GM23338 (cell line): ENCODE measurements at regions not wholly inside any gene's neighbourhood (a gene's known extent, or its start where the extent isn't known, plus 50 kb on each side); places are given as distances from the start of the nearest gene placed in this dataset.

Experiments
- ATAC-seq: fragments of 200-7000 bp; cut with Tn5 transposase; 3 replicates; pipeline ENCODE4 v1.9.1; 2020
- DNase-seq: peaks from one replicate; pipeline ENCODE4 v3.0.0-alpha.2; 2015; ENCODE audit warnings: low spot score
- H2AFZ ChIP-seq: fragments of 200-600 bp; sonication (generic); 2 replicates; pipeline ENCODE4 v1.8.0; 2016; ENCODE audit warnings: antibody characterized with exemption, mild to moderate bottlenecking, moderate library complexity
- H3F3A ChIP-seq: fragments of 200-600 bp; sonication (generic); replicated peaks from 2 replicates; pipeline ENCODE4 v1.8.0; 2017; ENCODE audit warnings: antibody characterized with exemption, mixed run types, low read depth
- H3K27ac ChIP-seq: fragments of 200-600 bp; sonication (generic); 2 replicates; pipeline ENCODE4 v1.6.1; 2016; ENCODE audit warnings: low read depth
- H3K27me3 ChIP-seq: fragments of 200-600 bp; sonication (generic); 2 replicates; pipeline ENCODE4 v1.8.0; 2016; ENCODE audit warnings: mild to moderate bottlenecking, mixed run types, moderate library complexity; ENCODE audit not compliant: insufficient read depth
- H3K36me3 ChIP-seq: fragments of 200-600 bp; sonication (generic); 2 replicates; pipeline ENCODE4 v1.8.0; 2016; ENCODE audit warnings: mild to moderate bottlenecking; ENCODE audit not compliant: insufficient read depth
- H3K4me1 ChIP-seq: fragments of 200-600 bp; sonication (generic); 2 replicates; pipeline ENCODE4 v1.8.0; 2016; ENCODE audit warnings: mild to moderate bottlenecking, moderate library complexity; ENCODE audit not compliant: insufficient read depth
- H3K4me2 ChIP-seq: fragments of 200-600 bp; sonication (generic); 2 replicates; pipeline ENCODE4 v1.7.1; 2017; ENCODE audit warnings: mixed run types
- H3K4me3 ChIP-seq: fragments of 200-600 bp; sonication (generic); 2 replicates; pipeline ENCODE4 v1.6.1; 2016; ENCODE audit warnings: mixed run types
- H3K79me2 ChIP-seq: fragments of 200-600 bp; sonication (generic); replicated peaks from 2 replicates; pipeline ENCODE4 v1.8.0; 2017; ENCODE audit warnings: mild to moderate bottlenecking; ENCODE audit not compliant: insufficient read depth
- H3K9me2 ChIP-seq: fragments of 200-600 bp; sonication (generic); 2 replicates; pipeline ENCODE4 v1.8.0; 2017; ENCODE audit not compliant: insufficient read depth
- H4K20me1 ChIP-seq: fragments of 200-600 bp; sonication (generic); replicated peaks from 2 replicates; pipeline ENCODE4 v1.8.0; 2017; ENCODE audit warnings: mild to moderate bottlenecking; ENCODE audit not compliant: insufficient read depth
- H3K27ac Mint-ChIP-seq: 2 replicates; pipeline ENCODE4 v1.8.0; 2020; ENCODE audit warnings: inconsistent platforms, mild to moderate bottlenecking, moderate library complexity, mixed read lengths
- H3K27me3 Mint-ChIP-seq: 3 replicates; pipeline ENCODE4 v1.8.0; 2022; ENCODE audit warnings: low read depth, mild to moderate bottlenecking, moderate library complexity, mixed read lengths, inconsistent platforms; ENCODE audit not compliant: insufficient read depth, poor library complexity
- H3K36me3 Mint-ChIP-seq: 3 replicates; pipeline ENCODE4 v1.8.0; 2021; ENCODE audit warnings: low read depth, mild to moderate bottlenecking, inconsistent platforms, moderate library complexity, mixed read lengths
- H3K4me1 Mint-ChIP-seq: 3 replicates; pipeline ENCODE4 v1.8.0; 2020; ENCODE audit warnings: mild to moderate bottlenecking, inconsistent platforms, mixed read lengths
- H3K4me3 Mint-ChIP-seq: 3 replicates; pipeline ENCODE4 v1.8.0; 2021; ENCODE audit warnings: moderate library complexity, mild to moderate bottlenecking, inconsistent platforms, mixed read lengths
- H3K9me3 Mint-ChIP-seq: 3 replicates; pipeline ENCODE4 v1.8.0; 2020; ENCODE audit warnings: moderate library complexity, mild to moderate bottlenecking, inconsistent platforms, mixed read lengths
- CREB1 ChIP-seq: fragments of 250-450 bp; sonication (Bioruptor Pico); IDR thresholded peaks from 2 replicates; pipeline ENCODE4 v1.5.0; 2020; ENCODE audit warnings: low read depth, mild to moderate bottlenecking, moderate library complexity
- EZH2 ChIP-seq: fragments of 200-600 bp; sonication (generic); IDR thresholded peaks from one replicate; pipeline ENCODE4 v1.8.0; 2017; ENCODE audit warnings: antibody characterized with exemption, mild to moderate bottlenecking, low read depth; ENCODE audit not compliant: unreplicated experiment
- EZH2phosphoT487 ChIP-seq: fragments of 200-600 bp; sonication (generic); IDR thresholded peaks from one replicate; pipeline ENCODE4 v1.8.1; 2018; ENCODE audit warnings: antibody characterized with exemption; ENCODE audit not compliant: unreplicated experiment
- JUNB ChIP-seq: IDR thresholded peaks from one replicate; pipeline ENCODE4 v1.6.1; 2016; ENCODE audit warnings: antibody characterized with exemption; ENCODE audit not compliant: unreplicated experiment
- NANOG ChIP-seq: IDR thresholded peaks from 2 replicates; pipeline ENCODE4 v1.6.1; 2016; ENCODE audit warnings: antibody characterized with exemption, borderline replicate concordance
- POLR2AphosphoS5 ChIP-seq: IDR thresholded peaks from 2 replicates; pipeline ENCODE4 v1.6.1; 2016; ENCODE audit warnings: antibody characterized with exemption, low read depth
- STAT1 ChIP-seq: IDR thresholded peaks from one replicate; pipeline ENCODE4 v1.6.1; 2016; ENCODE audit warnings: antibody characterized with exemption; ENCODE audit not compliant: unreplicated experiment
- ZNF114 ChIP-seq: fragments of 250-450 bp; sonication (Bioruptor Pico); IDR thresholded peaks from 2 replicates; pipeline ENCODE4 v1.5.0; 2020; ENCODE audit warnings: mild to moderate bottlenecking, moderate library complexity
- ZNF331 ChIP-seq: fragments of 250-450 bp; sonication (Bioruptor Pico); IDR thresholded peaks from 2 replicates; pipeline ENCODE4 v1.5.0; 2020; ENCODE audit warnings: low read depth, mild to moderate bottlenecking, moderate library complexity
- ZNF462 ChIP-seq: fragments of 250-450 bp; sonication (Bioruptor Pico); IDR thresholded peaks from 2 replicates; pipeline ENCODE4 v1.5.0; 2020; ENCODE audit warnings: mild to moderate bottlenecking, moderate library complexity
- TF ChIP-seq, protein P1 (sequence below): IDR thresholded peaks from 2 replicates; pipeline ENCODE4 v1.6.1; 2016; ENCODE audit warnings: antibody characterized with exemption
- TF ChIP-seq, protein P2 (sequence below), 2 experiments: fragments of 200-600 bp in 1 of 2; sonication (generic) in 1 of 2; conservative IDR thresholded peaks; 2 replicates each; pipeline versions ENCODE4 v1.5.1 to v1.6.1; 2016 to 2017; ENCODE audit warnings: antibody characterized with exemption in 2 of 2, low read depth in 2 of 2, mild to moderate bottlenecking in 2 of 2, moderate library complexity in 1 of 2
- TF ChIP-seq, protein P3 (sequence below): IDR thresholded peaks from one replicate; pipeline ENCODE4 v1.6.1; 2018; ENCODE audit warnings: antibody characterized with exemption; ENCODE audit not compliant: unreplicated experiment

DNA sequence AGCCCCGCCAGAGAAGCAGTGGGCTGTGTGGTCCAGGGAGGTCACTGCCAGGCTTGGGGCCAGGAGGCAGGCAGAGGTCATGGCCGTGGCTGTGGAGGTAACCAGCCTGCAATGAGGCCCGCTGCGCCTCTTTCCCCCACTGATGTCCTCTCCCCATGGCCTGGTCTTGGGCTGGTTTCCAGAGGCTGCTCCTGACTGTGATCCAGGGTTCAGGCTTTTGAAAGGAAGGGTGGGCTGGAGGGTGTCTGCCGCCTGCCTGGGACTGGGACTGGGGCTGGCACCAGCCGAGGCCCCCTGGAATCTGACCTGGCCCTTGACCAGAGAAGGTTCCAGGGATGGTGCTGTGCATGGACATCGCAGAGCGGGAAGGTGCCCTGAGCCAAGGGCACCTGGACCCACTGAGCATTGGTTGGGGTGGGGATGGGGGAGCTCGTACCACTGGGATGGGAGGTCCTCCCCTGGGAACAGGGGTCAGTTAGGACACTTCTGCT, 59.6 kb upstream of the THY1 start:
- TF ChIP-seq, protein P1, sequence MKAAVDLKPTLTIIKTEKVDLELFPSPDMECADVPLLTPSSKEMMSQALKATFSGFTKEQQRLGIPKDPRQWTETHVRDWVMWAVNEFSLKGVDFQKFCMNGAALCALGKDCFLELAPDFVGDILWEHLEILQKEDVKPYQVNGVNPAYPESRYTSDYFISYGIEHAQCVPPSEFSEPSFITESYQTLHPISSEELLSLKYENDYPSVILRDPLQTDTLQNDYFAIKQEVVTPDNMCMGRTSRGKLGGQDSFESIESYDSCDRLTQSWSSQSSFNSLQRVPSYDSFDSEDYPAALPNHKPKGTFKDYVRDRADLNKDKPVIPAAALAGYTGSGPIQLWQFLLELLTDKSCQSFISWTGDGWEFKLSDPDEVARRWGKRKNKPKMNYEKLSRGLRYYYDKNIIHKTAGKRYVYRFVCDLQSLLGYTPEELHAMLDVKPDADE: no peak
- no peak for TF ChIP-seq ZNF331 (CRISPR knock-in tag)
- TF ChIP-seq, protein P2, sequence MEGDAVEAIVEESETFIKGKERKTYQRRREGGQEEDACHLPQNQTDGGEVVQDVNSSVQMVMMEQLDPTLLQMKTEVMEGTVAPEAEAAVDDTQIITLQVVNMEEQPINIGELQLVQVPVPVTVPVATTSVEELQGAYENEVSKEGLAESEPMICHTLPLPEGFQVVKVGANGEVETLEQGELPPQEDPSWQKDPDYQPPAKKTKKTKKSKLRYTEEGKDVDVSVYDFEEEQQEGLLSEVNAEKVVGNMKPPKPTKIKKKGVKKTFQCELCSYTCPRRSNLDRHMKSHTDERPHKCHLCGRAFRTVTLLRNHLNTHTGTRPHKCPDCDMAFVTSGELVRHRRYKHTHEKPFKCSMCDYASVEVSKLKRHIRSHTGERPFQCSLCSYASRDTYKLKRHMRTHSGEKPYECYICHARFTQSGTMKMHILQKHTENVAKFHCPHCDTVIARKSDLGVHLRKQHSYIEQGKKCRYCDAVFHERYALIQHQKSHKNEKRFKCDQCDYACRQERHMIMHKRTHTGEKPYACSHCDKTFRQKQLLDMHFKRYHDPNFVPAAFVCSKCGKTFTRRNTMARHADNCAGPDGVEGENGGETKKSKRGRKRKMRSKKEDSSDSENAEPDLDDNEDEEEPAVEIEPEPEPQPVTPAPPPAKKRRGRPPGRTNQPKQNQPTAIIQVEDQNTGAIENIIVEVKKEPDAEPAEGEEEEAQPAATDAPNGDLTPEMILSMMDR (conservative IDR thresholded peaks at IDR 0.05; ENCODE audit: low read depth in 2 of 2): no peak
- no peak for TF ChIP-seq ZNF114 (CRISPR knock-in tag)
- TF ChIP-seq NANOG: no peak
- TF ChIP-seq JUNB: no peak
- TF ChIP-seq STAT1: no peak
- TF ChIP-seq CREB1 (CRISPR knock-in tag): no peak
- TF ChIP-seq POLR2AphosphoS5: no peak
- no peak for TF ChIP-seq EZH2
- TF ChIP-seq, protein P3, sequence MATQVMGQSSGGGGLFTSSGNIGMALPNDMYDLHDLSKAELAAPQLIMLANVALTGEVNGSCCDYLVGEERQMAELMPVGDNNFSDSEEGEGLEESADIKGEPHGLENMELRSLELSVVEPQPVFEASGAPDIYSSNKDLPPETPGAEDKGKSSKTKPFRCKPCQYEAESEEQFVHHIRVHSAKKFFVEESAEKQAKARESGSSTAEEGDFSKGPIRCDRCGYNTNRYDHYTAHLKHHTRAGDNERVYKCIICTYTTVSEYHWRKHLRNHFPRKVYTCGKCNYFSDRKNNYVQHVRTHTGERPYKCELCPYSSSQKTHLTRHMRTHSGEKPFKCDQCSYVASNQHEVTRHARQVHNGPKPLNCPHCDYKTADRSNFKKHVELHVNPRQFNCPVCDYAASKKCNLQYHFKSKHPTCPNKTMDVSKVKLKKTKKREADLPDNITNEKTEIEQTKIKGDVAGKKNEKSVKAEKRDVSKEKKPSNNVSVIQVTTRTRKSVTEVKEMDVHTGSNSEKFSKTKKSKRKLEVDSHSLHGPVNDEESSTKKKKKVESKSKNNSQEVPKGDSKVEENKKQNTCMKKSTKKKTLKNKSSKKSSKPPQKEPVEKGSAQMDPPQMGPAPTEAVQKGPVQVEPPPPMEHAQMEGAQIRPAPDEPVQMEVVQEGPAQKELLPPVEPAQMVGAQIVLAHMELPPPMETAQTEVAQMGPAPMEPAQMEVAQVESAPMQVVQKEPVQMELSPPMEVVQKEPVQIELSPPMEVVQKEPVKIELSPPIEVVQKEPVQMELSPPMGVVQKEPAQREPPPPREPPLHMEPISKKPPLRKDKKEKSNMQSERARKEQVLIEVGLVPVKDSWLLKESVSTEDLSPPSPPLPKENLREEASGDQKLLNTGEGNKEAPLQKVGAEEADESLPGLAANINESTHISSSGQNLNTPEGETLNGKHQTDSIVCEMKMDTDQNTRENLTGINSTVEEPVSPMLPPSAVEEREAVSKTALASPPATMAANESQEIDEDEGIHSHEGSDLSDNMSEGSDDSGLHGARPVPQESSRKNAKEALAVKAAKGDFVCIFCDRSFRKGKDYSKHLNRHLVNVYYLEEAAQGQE: no peak
- TF ChIP-seq ZNF462 (CRISPR knock-in tag): no peak
- TF ChIP-seq EZH2phosphoT487: no peak
- H3K36me3 ChIP-seq: no peaks in the 10 kb centered on the region
- H3K9me2 ChIP-seq: no peaks in the 10 kb centered on the region
- no peak for DNase-seq
- H3K4me1 ChIP-seq: no peaks in the 10 kb centered on the region; the same call in 1 of the 2 replicates
- no peak overlapping the region for H3K4me3 ChIP-seq
- Mint-ChIP-seq H3K9me3 (no peaks in the 10 kb centered on the region), H3K27ac (no peak overlapping the region), H3K27me3 (peaks cover 23% of the 10 kb centered on the region), H3K36me3 (no peaks in the 10 kb centered on the region; the same call in 2 of the 3 replicates), H3K4me1 (peaks cover 30% of the 10 kb centered on the region), H3K4me3 (no peak overlapping the region)
- no peak overlapping the region for H3K4me2 ChIP-seq
- no peaks in the 10 kb centered on the region for H3K27me3 ChIP-seq
- no peak overlapping the region for H3K27ac ChIP-seq
- H3K79me2 ChIP-seq: no peaks in the 10 kb centered on the region
- no peaks in the 10 kb centered on the region for H3F3A ChIP-seq
- H2AFZ ChIP-seq: no peak overlapping the region
- no peaks in the 10 kb centered on the region for H4K20me1 ChIP-seq
- no peak for ATAC-seq
